HT-29 (cell line): ENCODE measurements at regions not wholly inside any gene's neighbourhood (a gene's known extent, or its start where the extent isn't known, plus 50 kb on each side); places are given as distances from the start of the nearest gene placed in this dataset.
"Not testable (repeated sequence)": the region's sequence is repeated elsewhere in the genome, so short reads cannot be mapped to it uniquely, and the experiment has no call there.

Experiments
- DNase-seq: peaks from one replicate; pipeline ENCODE4 v3.0.0-alpha.2; 2015; ENCODE audit warnings: low spot score

- no peak for DNase-seq
These were observed 213.6 kb downstream of the FBXO8 start for GRCh38 chr4:174069848-174070330.

- no peak for DNase-seq
These were observed 216.8 kb downstream of the FBXO8 start for GRCh38 chr4:174066611-174067205.

GRCh38 chr4:174062831-174063230, 220.6 kb downstream of the FBXO8 start:
- DNase-seq = no peak

DNA sequence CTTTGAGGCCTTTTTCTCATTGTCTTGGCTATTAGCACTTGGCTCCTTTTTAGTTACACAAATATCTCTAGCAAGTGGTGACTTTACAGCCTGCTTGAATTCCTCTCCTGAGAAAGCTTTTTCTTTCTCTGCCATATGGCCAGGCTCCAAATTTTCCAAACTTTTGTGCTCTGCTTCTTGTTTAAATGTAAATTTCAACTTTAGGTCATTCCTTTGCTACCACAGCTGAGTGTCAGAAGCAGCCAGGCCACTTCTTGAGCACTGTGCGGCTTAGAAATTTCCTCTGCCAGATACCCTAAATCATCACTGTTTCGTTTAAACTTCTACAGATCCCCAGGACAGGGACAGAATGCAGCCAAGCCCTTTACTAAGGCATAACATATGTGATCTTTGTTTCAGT, 222.4 kb downstream of the FBXO8 start:
- DNase-seq = no peak

- DNase-seq = no peak
These were observed 224.6 kb downstream of the FBXO8 start for GRCh38 chr4:174058846-174059245.

DNA sequence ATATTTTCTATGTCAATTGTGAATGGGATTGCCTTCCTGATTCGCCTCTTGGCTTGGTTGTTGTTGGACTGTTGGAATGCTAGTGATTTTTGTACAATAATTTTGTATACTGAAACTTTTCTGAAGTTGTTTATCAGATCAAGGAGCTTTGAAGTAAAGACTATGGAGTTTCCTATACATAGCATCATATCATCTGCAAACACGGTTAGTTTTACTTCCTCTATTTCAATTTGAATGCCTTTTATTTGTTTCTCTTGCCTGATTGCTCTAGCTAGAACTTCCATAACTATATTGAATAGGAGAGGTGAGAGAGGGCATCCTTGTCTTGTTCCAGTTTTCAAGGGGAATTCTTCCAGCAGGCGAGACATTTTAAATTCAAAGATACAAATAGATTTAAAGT, 226.5 kb downstream of the FBXO8 start:
- DNase-seq = no peak

DNA sequence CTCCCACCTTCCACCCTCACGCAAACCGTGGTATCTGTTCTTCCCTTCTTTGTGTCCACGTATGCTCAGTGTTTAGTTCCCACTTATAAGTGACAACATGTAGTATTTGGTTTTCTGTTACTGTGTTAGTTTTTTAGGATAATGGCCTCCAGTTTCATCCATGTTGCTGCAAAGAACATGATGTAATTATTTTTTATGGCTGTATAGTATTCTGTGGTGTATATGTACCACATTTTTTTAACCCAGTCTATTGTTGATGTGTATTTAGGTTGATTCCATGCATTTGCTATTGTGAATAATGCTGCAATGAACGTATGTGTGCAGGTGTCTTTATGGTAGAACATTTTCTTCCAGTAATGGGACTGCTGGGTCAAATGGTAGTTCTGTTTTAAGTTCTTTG, 228.1 kb downstream of the FBXO8 start:
- no peak for DNase-seq

DNA sequence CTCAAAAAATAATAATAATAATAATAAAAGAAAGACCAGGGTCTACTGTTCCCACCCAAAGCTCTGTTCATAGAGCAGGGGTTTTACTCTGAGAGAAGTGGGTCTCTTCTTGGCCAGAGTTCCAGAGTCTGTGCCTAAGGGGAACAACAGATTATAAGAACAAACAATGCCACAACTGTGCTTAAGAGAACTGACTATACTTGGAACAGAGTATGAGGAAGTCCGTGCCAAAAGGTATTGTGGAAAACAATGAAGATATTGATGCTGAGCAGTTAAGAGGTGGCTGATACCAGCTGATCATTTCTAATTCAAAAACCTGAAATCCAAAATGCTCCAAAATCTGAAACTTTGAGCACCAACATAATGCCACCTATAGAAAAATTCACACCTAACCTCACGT, 229.6 kb downstream of the FBXO8 start:
- no peak for DNase-seq

GRCh38 chr4:174047363-174047762, 236.1 kb downstream of the FBXO8 start:
- DNase-seq = no peak

DNA sequence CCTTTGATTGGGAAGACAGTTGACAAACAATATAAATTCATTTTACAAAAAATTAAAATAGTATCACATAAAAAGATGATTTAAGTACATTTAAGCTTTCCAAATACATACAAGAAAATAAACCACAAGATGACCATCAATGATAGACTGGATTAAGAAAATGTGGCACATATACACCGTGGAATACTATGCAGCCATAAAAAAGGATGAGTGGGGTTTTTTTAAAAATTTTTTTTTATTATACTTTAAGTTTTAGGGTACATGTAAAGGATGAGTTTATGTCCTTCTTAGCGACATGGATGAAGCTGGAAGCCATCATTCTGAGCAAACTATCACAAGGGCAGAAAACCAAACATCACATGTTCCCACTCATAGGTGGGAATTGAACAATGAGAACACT, 237.6 kb downstream of the FBXO8 start:
- DNase-seq = not testable (repeated sequence)

DNA sequence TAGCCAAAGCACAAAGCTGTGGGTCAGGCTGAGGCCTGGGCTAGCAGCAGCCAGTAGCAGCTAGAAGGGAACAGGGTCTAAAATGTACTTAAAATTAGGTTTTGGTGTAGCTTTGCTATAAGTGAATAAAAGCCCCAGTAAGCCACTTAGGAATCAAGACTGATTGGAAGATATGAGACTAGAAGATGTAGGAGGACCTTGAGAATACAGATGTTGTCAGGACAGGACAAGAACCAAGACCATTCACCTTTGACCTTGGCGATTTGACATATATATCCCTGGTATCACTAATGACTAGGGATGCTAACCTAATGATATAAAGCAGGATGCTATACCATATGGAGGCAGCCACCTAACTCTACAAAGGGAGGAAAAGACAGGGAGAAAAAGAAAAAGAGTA, 238.1 kb downstream of the FBXO8 start:
- DNase-seq = no peak

- no peak for DNase-seq
These were observed 241.8 kb downstream of the FBXO8 start for GRCh38 chr4:174041555-174042105.

GRCh38 chr4:174040287-174040686, 243.2 kb downstream of the FBXO8 start:
- no peak for DNase-seq

DNA sequence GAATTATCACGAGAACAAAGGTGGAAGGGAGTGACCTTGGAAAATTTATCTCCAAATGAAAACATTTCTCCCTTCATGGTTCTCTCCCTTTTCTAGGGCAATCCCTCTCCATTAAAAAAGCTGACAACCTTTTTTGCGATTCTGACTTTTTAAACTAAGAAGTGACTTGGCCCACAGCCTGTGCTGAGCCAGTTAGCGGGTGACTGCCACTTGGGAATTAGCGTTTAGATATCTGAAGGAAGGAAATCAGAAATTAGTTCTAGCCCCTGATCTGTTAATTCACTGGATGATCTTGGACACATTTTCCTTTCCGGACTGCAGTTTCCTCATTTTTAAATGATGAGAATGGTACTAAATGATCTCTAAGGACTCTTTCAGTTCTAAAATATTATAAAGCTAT, 245.0 kb downstream of the FBXO8 start:
- no peak for DNase-seq

DNA sequence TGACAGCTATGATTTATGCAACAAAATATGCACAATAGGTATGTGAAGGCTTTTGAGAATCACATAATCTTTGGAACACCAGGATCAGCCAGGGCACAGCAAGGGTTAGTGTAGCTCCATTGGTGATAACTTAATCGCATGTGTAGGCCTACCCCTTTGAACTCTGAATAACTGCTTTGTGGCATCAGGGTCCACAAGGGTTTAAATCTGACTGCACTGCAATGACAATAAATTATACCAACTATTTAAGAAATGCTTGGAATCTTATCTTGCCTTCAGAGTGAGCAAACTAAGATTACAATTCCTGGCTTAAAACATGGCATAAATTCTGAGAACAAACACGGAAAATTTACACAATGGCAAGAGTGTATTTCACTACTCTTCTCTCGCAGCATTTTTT, 245.8 kb downstream of the FBXO8 start:
- DNase-seq = no peak

DNA sequence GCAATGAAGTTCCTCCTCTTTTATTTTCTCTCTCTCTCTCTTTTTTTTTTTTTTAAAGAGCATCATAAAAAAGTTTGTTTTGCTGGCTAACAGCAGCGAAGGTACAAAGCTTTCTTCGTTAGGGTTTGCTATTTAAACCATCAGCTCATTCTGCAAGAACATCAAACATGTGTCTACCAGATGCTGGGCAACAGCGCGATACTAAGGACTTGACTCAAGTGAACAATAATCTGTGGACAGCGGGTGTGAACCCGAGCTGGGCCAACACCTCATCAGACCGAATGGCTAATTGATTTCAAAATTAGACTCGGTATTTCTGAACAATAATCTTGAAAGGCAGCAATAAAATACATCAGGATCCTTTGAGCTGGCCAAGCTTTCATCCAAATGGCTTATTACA, 246.4 kb downstream of the FBXO8 start:
- no peak for DNase-seq

DNA sequence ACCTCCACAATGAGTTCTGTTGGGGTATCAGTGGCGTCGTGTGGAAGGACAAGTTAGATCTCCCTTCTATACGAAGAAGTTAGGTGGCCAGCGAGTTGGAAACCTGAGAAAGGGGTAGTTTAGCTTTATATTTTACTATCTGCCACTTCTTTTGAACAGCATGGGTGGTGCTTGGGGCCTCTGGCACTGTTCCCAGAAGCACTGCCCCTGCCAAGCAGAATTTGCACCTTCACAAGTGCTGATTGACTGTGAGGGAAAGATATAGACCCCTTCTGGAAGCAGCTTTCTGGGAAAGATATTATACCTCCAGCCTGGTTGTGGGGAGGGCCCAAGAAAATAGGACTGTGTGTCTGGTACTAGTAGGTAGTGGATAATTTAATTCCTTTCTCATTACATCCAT, 246.9 kb downstream of the FBXO8 start:
- DNase-seq = no peak

DNA sequence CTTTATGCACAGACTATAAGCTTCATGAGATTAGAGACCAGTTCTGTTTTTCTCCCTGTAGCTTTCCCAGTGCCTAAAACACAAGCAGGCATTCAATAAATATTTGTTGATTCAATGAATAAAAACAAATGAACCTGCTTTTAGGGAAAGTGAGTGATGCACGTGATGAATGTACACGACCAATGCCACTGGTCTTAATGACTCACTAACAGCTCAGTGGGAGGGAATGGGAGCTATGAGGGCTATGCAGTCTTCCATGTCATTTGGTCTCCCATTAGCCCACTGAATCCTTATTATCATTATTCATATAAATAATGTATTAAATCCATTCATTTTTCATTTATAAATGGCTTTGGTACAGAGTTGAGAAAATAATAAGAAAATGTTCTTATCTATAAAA, 247.4 kb downstream of the FBXO8 start:
- DNase-seq = no peak

DNA sequence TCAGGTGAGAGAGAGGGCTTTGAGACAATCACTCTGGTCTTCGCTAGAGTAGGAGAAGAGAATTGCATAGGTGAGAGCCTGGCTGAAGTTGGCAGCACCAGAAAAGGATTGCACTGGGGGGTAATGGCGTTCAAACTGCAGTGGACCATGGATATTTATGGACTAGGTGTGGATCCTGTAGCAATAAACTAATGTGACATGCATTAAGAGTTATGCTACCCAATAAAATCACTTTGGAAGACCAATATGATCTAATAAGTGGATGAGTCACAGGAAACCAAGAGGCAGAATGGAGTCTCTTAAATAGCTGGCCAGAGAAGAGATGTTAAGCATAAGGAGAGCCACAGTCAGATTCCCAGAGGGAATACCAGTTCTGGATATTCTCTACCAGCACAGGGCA, 259.8 kb downstream of the FBXO8 start:
- no peak for DNase-seq

GRCh38 chr4:174018236-174018635, 265.2 kb downstream of the FBXO8 start:
- no peak for DNase-seq

GRCh38 chr4:174016251-174016650, 267.2 kb downstream of the FBXO8 start:
- DNase-seq = no peak

- DNase-seq = no peak
These were observed 270.6 kb downstream of the FBXO8 start for GRCh38 chr4:174012886-174013259.

DNA sequence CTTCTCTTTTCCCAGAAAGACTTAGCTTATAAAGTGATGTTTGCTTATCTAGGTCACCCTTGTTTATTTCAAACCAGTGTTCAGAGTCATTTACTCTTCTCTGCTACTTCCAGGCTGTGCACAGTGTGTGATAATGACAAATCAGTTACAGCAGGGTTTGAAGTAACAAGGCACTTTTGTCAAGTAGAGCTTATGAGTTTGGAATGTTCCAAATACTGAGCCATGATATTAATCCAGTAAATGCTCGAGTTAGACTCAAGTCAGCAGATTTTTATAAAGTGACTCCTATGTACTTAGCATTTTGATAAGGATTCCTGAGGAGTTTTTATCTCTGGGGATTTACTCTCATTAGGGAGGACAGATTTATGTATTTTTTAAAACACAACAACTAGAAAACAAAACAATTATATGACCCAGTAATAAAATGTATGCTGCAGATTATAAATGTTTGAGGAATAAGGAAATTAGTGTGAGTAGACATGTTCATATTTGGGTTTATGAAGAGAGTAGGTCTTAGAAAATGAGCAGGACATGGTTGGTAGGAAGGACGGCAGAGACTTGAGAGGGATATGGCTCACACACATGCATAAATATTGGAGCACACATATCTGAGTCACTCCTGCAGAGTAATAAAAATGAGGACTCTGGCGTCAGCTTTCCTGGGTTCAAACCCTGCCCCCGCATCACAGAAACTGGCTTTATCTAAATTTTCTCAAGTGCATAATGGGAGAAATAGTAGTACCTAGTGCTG, 271.2 kb downstream of the FBXO8 start:
- no peak for DNase-seq
